Caco-2 (cell line): ENCODE measurements at regions not wholly inside any gene's neighbourhood (a gene's known extent, or its start where the extent isn't known, plus 50 kb on each side); places are given as distances from the start of the nearest gene placed in this dataset.

Experiments used
- BruUV-seq: library from RNA; stranded (reverse); fragments of 400-500 nt; replicated peaks from 2 replicates; lab custom pipeline; 2021; lab: Mats Ljungman, UMichigan
- CTCF ChIA-PET: fragments of 300-600 bp; sonication (Branson Sonifier 250); formaldehyde crosslinking; loops from one replicate; lab custom pipeline; 2022; ENCODE audit warnings: antibody characterized with exemption; lab: Charles Lee
- POLR2A ChIA-PET: fragments of 300-600 bp; sonication (Branson Sonifier 250); formaldehyde crosslinking; loops from one replicate; lab custom pipeline; 2022; ENCODE audit warnings: antibody characterized with exemption; lab: Charles Lee
- DNase-seq, 2 experiments: peaks; one replicate each; pipeline versions ENCODE4 v3.0.0 to v3.0.0-alpha.2; 2020 to 2022
- H3K27me3 ChIP-seq: replicated peaks from 2 replicates; pipeline ENCODE4 v1.6.0; 2011; ENCODE audit warnings: low read length; ENCODE audit not compliant: control insufficient read depth, insufficient read depth
- H3K36me3 ChIP-seq: 2 replicates; pipeline ENCODE4 v1.5.1; 2011; ENCODE audit warnings: low read length; ENCODE audit not compliant: control insufficient read depth, insufficient read depth
- H3K4me1 ChIP-seq: fragments of 250-450 bp; sonication (Bioruptor Pico); 2 replicates; pipeline ENCODE4 v1.5.1; 2020; ENCODE audit warnings: mild to moderate bottlenecking
- H3K4me3 ChIP-seq: 2 replicates; pipeline ENCODE4 v1.5.1; 2011; ENCODE audit warnings: low read depth, mild to moderate bottlenecking, control low read depth, low read length
- H3K9me3 ChIP-seq: fragments of 250-450 bp; sonication (Bioruptor Pico); 2 replicates; pipeline ENCODE4 v1.5.1; 2020; ENCODE audit warnings: mild to moderate bottlenecking, moderate library complexity
- H3K27ac Mint-ChIP-seq: one replicate; pipeline ENCODE4 v1.8.0; 2022; ENCODE audit warnings: mixed read lengths; ENCODE audit not compliant: unreplicated experiment
- H3K27me3 Mint-ChIP-seq: one replicate; pipeline ENCODE4 v1.8.0; 2022; ENCODE audit warnings: mixed read lengths; ENCODE audit not compliant: insufficient read depth, unreplicated experiment
- H3K36me3 Mint-ChIP-seq: one replicate; pipeline ENCODE4 v1.8.0; 2022; ENCODE audit warnings: mild to moderate bottlenecking, mixed read lengths; ENCODE audit not compliant: insufficient read depth, unreplicated experiment
- H3K4me1 Mint-ChIP-seq: one replicate; pipeline ENCODE4 v1.8.0; 2022; ENCODE audit warnings: low read depth, mixed read lengths; ENCODE audit not compliant: unreplicated experiment
- H3K4me3 Mint-ChIP-seq: one replicate; pipeline ENCODE4 v1.8.0; 2022; ENCODE audit warnings: mild to moderate bottlenecking, moderate library complexity, mixed read lengths; ENCODE audit not compliant: unreplicated experiment
- H3K9me3 Mint-ChIP-seq: one replicate; pipeline ENCODE4 v1.8.0; 2022; ENCODE audit warnings: mixed read lengths; ENCODE audit not compliant: unreplicated experiment
- CTCF ChIP-seq, 2 experiments: fragments of 200-600 bp in 1 of 2; IDR thresholded peaks; 1 replicate in 1 of 2; 2 replicates in 1 of 2; pipeline versions ENCODE4 v1.5.1 to v1.8.0; 2011 to 2022; ENCODE audit warnings: antibody characterized with exemption in 1 of 2, control low read depth in 1 of 2, inconsistent platforms in 1 of 2, low read depth in 1 of 2, low read length in 1 of 2, mild to moderate bottlenecking in 1 of 2, moderate library complexity in 1 of 2; ENCODE audit not compliant: insufficient read depth in 1 of 2, severe bottlenecking in 1 of 2, unreplicated experiment in 1 of 2
- intact Hi-C: fragments of 100-400 bp; cut with micrococcal nuclease; formaldehyde crosslinking; loops from one replicate; pipeline ENCODE4 v1.10.0; 2022; ENCODE audit not compliant: unreplicated experiment

- H3K27ac Mint-ChIP-seq, result no peak overlapping the region
- Histone ChIP-seq H3K4me3 (no peak overlapping the region), H3K4me1 (no peaks in the 10 kb centered on the region), H3K27me3 (no peaks in the 10 kb centered on the region), H3K9me3 (no peaks in the 10 kb centered on the region; the same call in 1 of the 2 replicates), H3K36me3 (no peaks in the 10 kb centered on the region)
- ChIA-PET POLR2A (no interaction called here), CTCF (no interaction called here)
- no peak for DNase-seq
- H3K9me3 Mint-ChIP-seq, result no peaks in the 10 kb centered on the region
- intact Hi-C loops, result no loop called here
- H3K4me3 Mint-ChIP-seq, result no peak overlapping the region
- no peak for TF ChIP-seq CTCF (IDR thresholded peaks at IDR 0.05; ENCODE audit: insufficient read depth in 1 of 2, low read depth in 1 of 2, low read length in 1 of 2, severe bottlenecking in 1 of 2, unreplicated experiment in 1 of 2)
- H3K36me3 Mint-ChIP-seq, result no peaks in the 10 kb centered on the region
- H3K4me1 Mint-ChIP-seq, result no peaks in the 10 kb centered on the region
- peaks cover 2% of the 10 kb centered on the region for H3K27me3 Mint-ChIP-seq
- no TSS peak for BruUV-seq
Observed at GRCh38 chr1:192756314-192756713, 52.5 kb upstream of the RGS2 start.

- H3K27ac Mint-ChIP-seq, result no peak overlapping the region
- H3K9me3 ChIP-seq, result no peaks in the 10 kb centered on the region; the same call in 1 of the 2 replicates
- H3K36me3 ChIP-seq, result no peaks in the 10 kb centered on the region
- no peak for TF ChIP-seq CTCF (IDR thresholded peaks at IDR 0.05; ENCODE audit: insufficient read depth in 1 of 2, low read depth in 1 of 2, low read length in 1 of 2, severe bottlenecking in 1 of 2, unreplicated experiment in 1 of 2)
- no peaks in the 10 kb centered on the region for H3K4me1 ChIP-seq
- H3K27me3 ChIP-seq, result no peaks in the 10 kb centered on the region
- no peak overlapping the region for H3K4me3 ChIP-seq
- no peaks in the 10 kb centered on the region for H3K9me3 Mint-ChIP-seq
- H3K4me1 Mint-ChIP-seq, result no peaks in the 10 kb centered on the region
- no peak overlapping the region for H3K4me3 Mint-ChIP-seq
- DNase-seq, result no peak
- intact Hi-C loops, result no loop called here
- CTCF ChIA-PET, result no interaction called here
- POLR2A ChIA-PET, result no interaction called here
- H3K36me3 Mint-ChIP-seq, result no peaks in the 10 kb centered on the region
- peaks cover 2% of the 10 kb centered on the region for H3K27me3 Mint-ChIP-seq
- BruUV-seq, result no TSS peak
Observed at GRCh38 chr1:192756847-192757246, 52.0 kb upstream of the RGS2 start.

GRCh38 chr1:192758492-192758891 is 50.3 kb upstream of the RGS2 start:
- Mint-ChIP-seq H3K27me3 (peaks cover 2% of the 10 kb centered on the region), H3K36me3 (no peaks in the 10 kb centered on the region), H3K27ac (no peak overlapping the region), H3K4me1 (no peaks in the 10 kb centered on the region), H3K9me3 (no peaks in the 10 kb centered on the region), H3K4me3 (no peak overlapping the region)
- Histone ChIP-seq H3K27me3 (no peaks in the 10 kb centered on the region), H3K36me3 (no peaks in the 10 kb centered on the region), H3K9me3 (no peaks in the 10 kb centered on the region), H3K4me3 (no peak overlapping the region), H3K4me1 (no peaks in the 10 kb centered on the region)
- ChIA-PET CTCF (no interaction called here), POLR2A (no interaction called here)
- no peak for TF ChIP-seq CTCF (IDR thresholded peaks at IDR 0.05; ENCODE audit: insufficient read depth in 1 of 2, low read depth in 1 of 2, low read length in 1 of 2, severe bottlenecking in 1 of 2, unreplicated experiment in 1 of 2)
- BruUV-seq, result no TSS peak
- intact Hi-C loops, result no loop called here
- no peak for DNase-seq
